ENCODE measurements at regions not wholly inside any gene's neighbourhood (a gene's known extent, or its start where the extent isn't known, plus 50 kb on each side); places are given as distances from the start of the nearest gene placed in this dataset.

DNA sequence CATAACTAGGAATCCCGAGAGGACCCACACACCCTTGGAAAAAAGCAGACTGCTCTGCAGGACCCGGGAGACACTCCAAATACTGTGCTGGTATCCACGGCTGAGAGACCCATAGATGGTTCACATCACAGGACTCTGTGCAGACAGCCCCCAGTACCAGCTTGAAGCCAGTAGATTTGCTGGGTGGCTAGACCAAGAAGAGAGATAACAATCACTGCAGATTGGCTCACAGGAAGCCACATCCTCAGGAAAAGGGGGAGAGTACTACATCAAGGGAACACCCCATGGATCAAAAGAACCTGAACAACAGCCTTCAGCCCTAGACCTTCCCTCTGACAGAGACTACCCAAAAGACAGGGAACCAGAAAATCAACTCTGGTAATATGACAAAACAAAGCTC lies 223.8 kb upstream of the LRATD1 start (continued):
- TF ChIP-seq ZSCAN20 (CRISPR knock-in tag; IDR thresholded peaks at IDR 0.05; ENCODE audit: borderline replicate concordance) (no peak), NFKBIZ (CRISPR knock-in tag; IDR thresholded peaks at IDR 0.05) (no peak), CTCF (CRISPR knock-in tag; IDR thresholded peaks at IDR 0.05) (no peak), ZNF781 (CRISPR knock-in tag; IDR thresholded peaks at IDR 0.05; ENCODE audit: borderline replicate concordance, not compliant biosample characterization) (no peak)

DNA sequence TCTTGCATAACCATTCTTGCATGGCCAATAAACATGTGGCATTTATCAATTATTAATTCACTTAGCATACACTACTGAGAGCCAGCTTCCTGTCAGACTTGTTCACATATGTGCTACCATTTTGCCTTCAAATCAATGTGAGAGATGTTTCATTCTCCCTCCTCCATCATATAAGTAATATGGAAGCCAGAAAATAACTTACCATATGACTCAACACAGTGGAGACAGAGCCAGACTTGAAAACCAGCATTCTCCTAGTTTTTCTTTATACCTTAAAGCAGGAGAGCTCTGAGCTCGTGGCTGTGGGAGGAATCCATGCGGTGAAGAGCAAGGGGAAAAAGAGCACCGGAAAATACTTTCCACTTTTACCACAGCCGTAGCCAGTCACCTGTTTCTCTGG lies 215.0 kb upstream of the LRATD1 start:
- no peaks in the 10 kb centered on the region for H3K4me1 ChIP-seq (ENCODE audit: insufficient read depth, low read length)
- no peak overlapping the region for H3K9ac ChIP-seq (ENCODE audit: insufficient read depth, low read depth, low read length)
- no peaks in the 10 kb centered on the region for H3K27me3 ChIP-seq (ENCODE audit: control insufficient read depth in 1 of 2, insufficient read depth in 2 of 2, low read length in 2 of 2)
- H3K9me3 ChIP-seq (ENCODE audit: low read length) = peaks cover 89% of the 10 kb centered on the region
- ATAC-seq (no peak), DNase-seq (ENCODE audit: low spot score) (no peak), FAIRE-seq (no peak)
- no TSS peak for BruUV-seq (replicated peaks)
- H3K4me3 ChIP-seq (replicated peaks in 1 of 3; ENCODE audit: insufficient read depth in 1 of 3, low read depth in 2 of 3, low read length in 3 of 3) = no peak overlapping the region
- H2AFZ ChIP-seq (ENCODE audit: low read length) = no peak overlapping the region
- no peak overlapping the region for H3K27ac ChIP-seq (ENCODE audit: extremely low read length, insufficient read depth, low read length)
- no peaks in the 10 kb centered on the region for H3K79me2 ChIP-seq (ENCODE audit: insufficient read depth, low read length)
- intact Hi-C loops (cut with micrococcal nuclease; ENCODE audit: unreplicated experiment) = no loop called here
- H4K20me1 ChIP-seq (ENCODE audit: insufficient read depth, low read length) = no peaks in the 10 kb centered on the region
- no peak overlapping the region for H3K4me2 ChIP-seq (ENCODE audit: low read depth, low read length)
- CTCF ChIA-PET (ENCODE audit: low intra/inter-chr PET ratio, low total read pairs) = no interaction called here
- H3K36me3 ChIP-seq (replicated peaks in 1 of 2; ENCODE audit: control insufficient read depth in 1 of 2, insufficient read depth in 2 of 2, low read length in 2 of 2) = no peaks in the 10 kb centered on the region
- in situ Hi-C loops (cut with HindIII; ENCODE audit: extremely low pct_ligation_motif_present, low pct_unique_long_range_greater_than_20kb) = no loop called here
- TF ChIP-seq BHLHE40 (IDR thresholded peaks at IDR 0.05; ENCODE audit: low read length) = no peak
- TF ChIP-seq ZNF225 (CRISPR knock-in tag; IDR thresholded peaks at IDR 0.05) = no peak
- no peak for TF ChIP-seq PTBP1 (IDR thresholded peaks at IDR 0.05; ENCODE audit: low read depth, low read length, poor library complexity, severe bottlenecking)
- no peak for TF ChIP-seq ZNF780A (CRISPR knock-in tag; IDR thresholded peaks at IDR 0.05)
- TF ChIP-seq UBTF (CRISPR knock-in tag; IDR thresholded peaks at IDR 0.05) = no peak
- POLR2A ChIA-PET = no interaction called here
- whole genome bisulfite sequencing (ENCODE audit: low lambda C conversion rate) = 27% methylated on average over 4 of the region's 4 CpGs

Measured in HepG2 (cell line).